ENCODE measurements at regions not wholly inside any gene's neighbourhood (a gene's known extent, or its start where the extent isn't known, plus 50 kb on each side); places are given as distances from the start of the nearest gene placed in this dataset.
A peak's percentile ranks its signal among the peaks of the same experiment; 100 is the strongest.

DNA sequence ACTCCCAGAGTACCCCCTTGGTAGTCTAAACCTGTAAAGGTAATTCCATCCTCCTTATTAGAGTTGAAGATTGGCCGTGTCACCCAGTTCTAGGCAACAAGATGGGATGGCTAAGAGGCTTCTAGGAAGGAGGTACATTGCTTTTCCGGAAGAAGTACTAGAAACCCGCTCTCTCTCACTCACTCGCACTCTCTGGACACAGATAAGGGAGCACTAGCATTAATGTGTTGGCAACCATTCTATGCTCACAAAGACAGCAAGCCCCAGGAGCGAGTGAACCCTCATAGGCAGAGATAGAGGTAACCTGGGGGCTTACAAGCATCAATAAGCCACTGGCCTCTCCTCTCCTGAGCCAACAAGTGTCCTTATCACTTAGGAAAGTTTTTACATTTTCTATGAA is 503.2 kb upstream of the JARID2 start:
- peak overlapping the region; percentile 99 for H3K27ac Mint-ChIP-seq (ENCODE audit: unreplicated experiment)

DNA sequence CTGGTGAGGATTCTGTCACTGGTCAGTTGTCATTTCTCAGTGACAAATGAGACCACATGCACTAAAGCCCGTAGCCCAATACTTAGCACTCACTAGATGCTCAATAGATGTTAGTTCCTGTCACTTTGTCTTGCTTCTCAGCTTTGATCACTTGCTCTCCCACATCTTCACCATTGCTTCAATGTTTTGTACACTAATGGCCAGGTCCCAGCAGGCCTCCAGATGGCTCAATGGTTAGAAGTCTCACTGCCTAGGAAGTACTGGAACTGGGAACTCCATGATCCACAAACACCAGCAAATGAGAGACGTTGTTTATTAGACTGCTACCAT is 502.8 kb upstream of the JARID2 start:
- no peak overlapping the region for H3K4me3 Mint-ChIP-seq (ENCODE audit: unreplicated experiment)
- peaks cover 9% of the 10 kb centered on the region for H3K9me3 Mint-ChIP-seq (ENCODE audit: unreplicated experiment)
- no peaks in the 10 kb centered on the region for H3K36me3 Mint-ChIP-seq (ENCODE audit: unreplicated experiment)
- peaks cover 63% of the 10 kb centered on the region for H3K4me1 Mint-ChIP-seq (ENCODE audit: unreplicated experiment)
- no peaks in the 10 kb centered on the region for H3K27me3 Mint-ChIP-seq (ENCODE audit: unreplicated experiment)
- TF ChIP-seq CTCF (IDR thresholded peaks at IDR 0.05) = no peak
- no peak for DNase-seq (ENCODE audit: extremely low spot score, unreplicated experiment)
- H3K27ac Mint-ChIP-seq (ENCODE audit: unreplicated experiment) = peak overlapping the region; percentile 99

More for the DNA sequence above, 503.2 kb upstream of the JARID2 start:
- no peaks in the 10 kb centered on the region for H3K27me3 Mint-ChIP-seq (ENCODE audit: unreplicated experiment)
- H3K4me1 Mint-ChIP-seq (ENCODE audit: unreplicated experiment) = peaks cover 63% of the 10 kb centered on the region
- no peak for DNase-seq (ENCODE audit: extremely low spot score, unreplicated experiment)
- no peaks in the 10 kb centered on the region for H3K36me3 Mint-ChIP-seq (ENCODE audit: unreplicated experiment)
- no peak for TF ChIP-seq CTCF (IDR thresholded peaks at IDR 0.05)
- H3K4me3 Mint-ChIP-seq (ENCODE audit: unreplicated experiment) = no peak overlapping the region
- H3K9me3 Mint-ChIP-seq (ENCODE audit: unreplicated experiment) = peaks cover 9% of the 10 kb centered on the region

DNA sequence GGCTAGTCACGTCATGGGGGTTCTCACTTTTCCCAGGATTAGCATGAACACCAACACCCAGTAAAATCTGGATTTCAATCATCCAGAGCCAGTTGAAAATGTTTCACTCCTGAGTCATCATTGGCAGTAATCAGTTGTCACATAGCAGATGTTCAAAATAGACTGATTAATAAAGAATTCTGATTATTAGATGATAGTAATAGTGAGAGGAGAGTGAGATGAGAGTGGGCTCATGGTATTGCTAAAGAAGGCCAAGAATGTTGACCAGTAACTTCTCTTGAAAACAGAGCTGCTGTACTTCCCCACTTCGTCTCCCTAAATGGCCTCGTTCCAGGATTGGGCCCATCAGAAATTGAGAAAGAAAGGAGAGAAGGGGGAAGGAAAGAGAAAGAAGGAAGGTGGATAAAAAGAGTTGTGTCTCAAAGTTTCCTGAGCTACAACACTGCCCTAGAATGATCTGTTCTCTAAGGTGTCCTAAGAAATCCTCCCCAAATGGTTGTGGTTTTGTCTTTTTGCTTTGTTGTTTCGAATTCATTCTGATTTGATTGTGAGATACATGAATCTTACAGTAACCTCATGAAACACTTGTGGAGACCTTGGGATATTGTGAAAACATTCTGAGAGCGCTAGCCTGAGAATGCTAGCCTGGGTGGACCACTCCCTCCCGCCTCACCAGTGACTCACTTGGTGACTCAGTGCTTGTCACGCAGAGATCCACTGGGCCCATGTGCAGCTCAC is 502.2 kb upstream of the JARID2 start:
- TF ChIP-seq CTCF (IDR thresholded peaks at IDR 0.05) = no peak
- peak; percentile 87 for DNase-seq (ENCODE audit: extremely low spot score, unreplicated experiment)
- H3K9me3 Mint-ChIP-seq (ENCODE audit: unreplicated experiment) = peaks cover 9% of the 10 kb centered on the region
- H3K27ac Mint-ChIP-seq (ENCODE audit: unreplicated experiment) = peak overlapping the region; percentile 99
- H3K36me3 Mint-ChIP-seq (ENCODE audit: unreplicated experiment) = no peaks in the 10 kb centered on the region
- H3K27me3 Mint-ChIP-seq (ENCODE audit: unreplicated experiment) = no peaks in the 10 kb centered on the region
- H3K4me3 Mint-ChIP-seq (ENCODE audit: unreplicated experiment) = no peak overlapping the region
- peaks cover 61% of the 10 kb centered on the region for H3K4me1 Mint-ChIP-seq (ENCODE audit: unreplicated experiment)

DNA sequence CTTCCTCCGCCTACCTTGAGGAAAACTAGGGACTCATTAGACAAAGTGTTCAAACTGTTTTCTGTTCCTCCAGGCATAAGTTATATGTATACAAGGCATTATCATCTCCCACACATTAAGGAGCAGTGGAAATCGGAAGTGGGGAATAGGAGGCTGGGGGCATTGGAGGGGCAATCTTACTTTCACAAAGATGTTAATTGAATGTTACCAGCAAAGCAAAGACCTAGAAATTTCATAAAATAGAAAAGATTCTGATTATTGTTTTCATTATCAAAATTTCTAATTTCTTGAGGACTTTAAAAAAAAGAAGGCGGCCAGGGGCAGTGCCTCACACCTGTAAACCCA is 501.7 kb upstream of the JARID2 start:
- Mint-ChIP-seq H3K4me1 (ENCODE audit: unreplicated experiment) (peaks cover 56% of the 10 kb centered on the region), H3K27ac (ENCODE audit: unreplicated experiment) (peak overlapping the region; percentile 99), H3K4me3 (ENCODE audit: unreplicated experiment) (no peak overlapping the region), H3K27me3 (ENCODE audit: unreplicated experiment) (no peaks in the 10 kb centered on the region), H3K9me3 (ENCODE audit: unreplicated experiment) (peaks cover 9% of the 10 kb centered on the region), H3K36me3 (ENCODE audit: unreplicated experiment) (no peaks in the 10 kb centered on the region)
- no peak for DNase-seq (ENCODE audit: extremely low spot score, unreplicated experiment)
- no peak for TF ChIP-seq CTCF (IDR thresholded peaks at IDR 0.05)

- Mint-ChIP-seq H3K4me1 (ENCODE audit: unreplicated experiment) (peaks cover 45% of the 10 kb centered on the region), H3K36me3 (ENCODE audit: unreplicated experiment) (no peaks in the 10 kb centered on the region), H3K27ac (ENCODE audit: unreplicated experiment) (peak overlapping the region; percentile 78), H3K27me3 (ENCODE audit: unreplicated experiment) (no peaks in the 10 kb centered on the region), H3K4me3 (ENCODE audit: unreplicated experiment) (no peak overlapping the region), H3K9me3 (ENCODE audit: unreplicated experiment) (peaks cover 6% of the 10 kb centered on the region)
- no peak for DNase-seq (ENCODE audit: extremely low spot score, unreplicated experiment)
- TF ChIP-seq CTCF (IDR thresholded peaks at IDR 0.05) = no peak
Observed at GRCh38 chr6:14746139-14746837, 499.6 kb upstream of the JARID2 start.

Measured in osteocyte (in vitro differentiated cells).